H9 (cell line): ENCODE measurements at regions not wholly inside any gene's neighbourhood (a gene's known extent, or its start where the extent isn't known, plus 50 kb on each side); places are given as distances from the start of the nearest gene placed in this dataset.

ENCODE experiments used
- DNase-seq: peaks from one replicate; pipeline ENCODE4 v3.0.0-alpha.2; 2017
- H2AFZ ChIP-seq: one replicate; pipeline ENCODE4 v1.6.1; 2013; ENCODE audit warnings: mild to moderate bottlenecking, low read length, control low read depth, moderate library complexity
- H2AK5ac ChIP-seq: 2 replicates; pipeline ENCODE4 v1.6.1; 2013; ENCODE audit warnings: low read length, control low read depth, mixed read lengths; ENCODE audit not compliant: insufficient read length
- H2BK120ac ChIP-seq: one replicate; pipeline ENCODE4 v1.6.1; 2013; ENCODE audit warnings: low read depth, mild to moderate bottlenecking, low read length, control low read depth, inconsistent platforms; ENCODE audit not compliant: poor library complexity, severe bottlenecking
- H2BK12ac ChIP-seq: 2 replicates; pipeline ENCODE4 v1.6.1; 2013; ENCODE audit warnings: low read length, control low read depth, mixed read lengths, low read depth; ENCODE audit not compliant: insufficient read length
- H2BK15ac ChIP-seq: 2 replicates; pipeline ENCODE4 v1.6.1; 2013; ENCODE audit warnings: low read depth, low read length, control low read depth
- H2BK20ac ChIP-seq: one replicate; pipeline ENCODE4 v1.6.1; 2013; ENCODE audit warnings: low read depth, mild to moderate bottlenecking, low read length, control low read depth, inconsistent platforms; ENCODE audit not compliant: poor library complexity, severe bottlenecking
- H2BK5ac ChIP-seq: 2 replicates; pipeline ENCODE4 v1.6.1; 2013; ENCODE audit warnings: low read length, control low read depth, mixed read lengths; ENCODE audit not compliant: insufficient read length
- H3K14ac ChIP-seq: 2 replicates; pipeline ENCODE4 v1.6.1; 2013; ENCODE audit warnings: low read length, control low read depth; ENCODE audit not compliant: insufficient read depth
- H3K18ac ChIP-seq: 2 replicates; pipeline ENCODE4 v1.6.1; 2013; ENCODE audit warnings: low read depth, mild to moderate bottlenecking, mixed read lengths, low read length, control low read depth; ENCODE audit not compliant: insufficient read length
- H3K23ac ChIP-seq: 2 replicates; pipeline ENCODE4 v1.6.1; 2013; ENCODE audit warnings: low read length, control low read depth, mixed read lengths, low read depth; ENCODE audit not compliant: insufficient read length
- H3K23me2 ChIP-seq: 2 replicates; pipeline ENCODE4 v1.6.1; 2013; ENCODE audit warnings: low read depth, mild to moderate bottlenecking, mixed read lengths, low read length, control low read depth; ENCODE audit not compliant: insufficient read length, poor library complexity, severe bottlenecking
- H3K27ac ChIP-seq: 2 replicates; pipeline ENCODE4 v1.5.1; 2013; ENCODE audit warnings: low read length, control low read depth, mixed read lengths, low read depth; ENCODE audit not compliant: insufficient read length
- H3K27me3 ChIP-seq: 2 replicates; pipeline ENCODE4 v1.6.1; 2013; ENCODE audit warnings: low read length, control low read depth, inconsistent platforms; ENCODE audit not compliant: insufficient read depth
- H3K4ac ChIP-seq: 2 replicates; pipeline ENCODE4 v1.6.1; 2013; ENCODE audit warnings: low read depth, mild to moderate bottlenecking, control low read depth, inconsistent platforms, low read length, moderate library complexity
- H3K4me1 ChIP-seq: 2 replicates; pipeline ENCODE4 v1.6.1; 2013; ENCODE audit warnings: low read length, control low read depth, inconsistent platforms; ENCODE audit not compliant: insufficient read depth
- H3K4me2 ChIP-seq: 2 replicates; pipeline ENCODE4 v1.6.1; 2013; ENCODE audit warnings: low read length, control low read depth, mixed read lengths; ENCODE audit not compliant: insufficient read length, insufficient read depth
- H3K56ac ChIP-seq: 2 replicates; pipeline ENCODE4 v1.6.1; 2013; ENCODE audit warnings: low read depth, mild to moderate bottlenecking, mixed read lengths, low read length, control low read depth; ENCODE audit not compliant: insufficient read length
- H3K79me1 ChIP-seq: 2 replicates; pipeline ENCODE4 v1.6.1; 2013; ENCODE audit warnings: low read depth, mild to moderate bottlenecking, moderate library complexity, low read length, control low read depth, inconsistent platforms; ENCODE audit not compliant: insufficient read depth, poor library complexity, severe bottlenecking
- H3K79me2 ChIP-seq: 2 replicates; pipeline ENCODE4 v1.6.1; 2013; ENCODE audit warnings: low read length, control low read depth, inconsistent platforms; ENCODE audit not compliant: insufficient read depth
- H3K9ac ChIP-seq: 2 replicates; pipeline ENCODE4 v1.6.1; 2013; ENCODE audit warnings: low read length, control low read depth, mixed read lengths; ENCODE audit not compliant: insufficient read length; ENCODE audit errors: extremely low read depth
- H3K9me3 ChIP-seq: one replicate; pipeline ENCODE4 v1.6.1; 2013; ENCODE audit warnings: low read depth, low read length, inconsistent platforms; ENCODE audit not compliant: control insufficient read depth
- H3T11ph ChIP-seq: one replicate; pipeline ENCODE4 v1.6.1; 2013; ENCODE audit warnings: mild to moderate bottlenecking, low read length, control low read depth, inconsistent platforms
- H4K20me1 ChIP-seq: one replicate; pipeline ENCODE4 v1.6.1; 2013; ENCODE audit not compliant: control insufficient read depth, insufficient read length, insufficient read depth
- H4K5ac ChIP-seq: 2 replicates; pipeline ENCODE4 v1.6.1; 2013; ENCODE audit warnings: low read depth, mild to moderate bottlenecking, mixed read lengths, low read length, control low read depth; ENCODE audit not compliant: insufficient read length
- H4K8ac ChIP-seq: replicated peaks from 2 replicates; pipeline ENCODE4 v1.6.1; 2013; ENCODE audit warnings: low read length, control low read depth, mixed read lengths, low read depth; ENCODE audit not compliant: insufficient read length
- H4K91ac ChIP-seq: 2 replicates; pipeline ENCODE4 v1.6.1; 2013; ENCODE audit warnings: low read depth, mild to moderate bottlenecking, moderate library complexity, mixed read lengths, low read length, control low read depth; ENCODE audit not compliant: insufficient read length
- H3K27ac Mint-ChIP-seq, 3 experiments: 2 replicates in 2 of 3; 3 replicates in 1 of 3; pipeline ENCODE4 v1.8.0; 2020 to 2021; ENCODE audit warnings: mixed read lengths in 3 of 3, mild to moderate bottlenecking in 1 of 3, moderate library complexity in 1 of 3
- H3K27me3 Mint-ChIP-seq: 2 replicates; pipeline ENCODE4 v1.8.0; 2021; ENCODE audit warnings: low read depth, mild to moderate bottlenecking, moderate library complexity, mixed read lengths
- H3K36me3 Mint-ChIP-seq, 3 experiments: 2 replicates in 2 of 3; 3 replicates in 1 of 3; pipeline ENCODE4 v1.8.0; 2020 to 2021; ENCODE audit warnings: low read depth in 3 of 3, mixed read lengths in 3 of 3; ENCODE audit not compliant: insufficient read depth in 1 of 3
- H3K4me1 Mint-ChIP-seq, 2 experiments: 2 replicates each; pipeline ENCODE4 v1.8.0; 2020; ENCODE audit warnings: mixed read lengths in 2 of 2
- H3K4me3 Mint-ChIP-seq, 2 experiments: 2 replicates in 1 of 2; 3 replicates in 1 of 2; pipeline ENCODE4 v1.8.0; 2020 to 2021; ENCODE audit warnings: mild to moderate bottlenecking in 2 of 2, mixed read lengths in 2 of 2, moderate library complexity in 1 of 2
- H3K9me3 Mint-ChIP-seq, 2 experiments: 2 replicates in 1 of 2; 3 replicates in 1 of 2; pipeline ENCODE4 v1.8.0; 2020; ENCODE audit warnings: mild to moderate bottlenecking in 2 of 2, mixed read lengths in 2 of 2, moderate library complexity in 1 of 2
- CTCF ChIP-seq: fragments of 200-600 bp; sonication (generic); conservative IDR thresholded peaks from 3 replicates; pipeline ENCODE4 v1.8.0; 2021; ENCODE audit warnings: antibody characterized with exemption, mild to moderate bottlenecking
- WGBS: extraction: QIAGEN DNeasy Blood & Tissue Kit; methylation state at CpG from one replicate; pipeline ENCODE4 v1.1.7; 2013; ENCODE audit warnings: missing lambda C conversion rate, low lambda C conversion rate, mixed read lengths; ENCODE audit not compliant: insufficient read length; ENCODE audit errors: extremely low coverage; 5-methylcytosine and 5-hydroxymethylcytosine counted together

- Histone ChIP-seq H2BK120ac (no peak overlapping the region), H3K79me2 (no peaks in the 10 kb centered on the region), H3K9ac (no peak overlapping the region), H3K18ac (no peak overlapping the region), H3K56ac (no peak overlapping the region), H2AK5ac (no peak overlapping the region), H3K27ac (no peak overlapping the region), H2BK20ac (no peak overlapping the region), H3K23ac (no peak overlapping the region), H3K4ac (no peak overlapping the region), H3K4me2 (no peak overlapping the region), H2BK12ac (no peak overlapping the region), H3T11ph (no peak overlapping the region), H3K4me1 (no peaks in the 10 kb centered on the region), H3K27me3 (no peaks in the 10 kb centered on the region), H4K91ac (no peak overlapping the region), H2BK5ac (no peak overlapping the region), H3K14ac (no peak overlapping the region), H2AFZ (no peak overlapping the region), H3K9me3 (no peaks in the 10 kb centered on the region), H3K23me2 (no peaks in the 10 kb centered on the region), H4K5ac (no peak overlapping the region), H4K20me1 (no peaks in the 10 kb centered on the region), H3K79me1 (no peaks in the 10 kb centered on the region), H2BK15ac (no peak overlapping the region), H4K8ac (no peak overlapping the region)
- no peaks in the 10 kb centered on the region for H3K36me3 Mint-ChIP-seq
- no peak overlapping the region for H3K4me3 Mint-ChIP-seq
- no peak for DNase-seq
- no peaks in the 10 kb centered on the region for H3K4me1 Mint-ChIP-seq
- no peaks in the 10 kb centered on the region; a peak in 1 of 5 replicates for H3K9me3 Mint-ChIP-seq
- no CpG with 5 or more reads among the region's 10 CpGs for WGBS
- H3K27me3 Mint-ChIP-seq = peaks cover 10% of the 10 kb centered on the region
- TF ChIP-seq CTCF = no peak
- no peak overlapping the region; a peak in 1 of 7 replicates for H3K27ac Mint-ChIP-seq
These were observed 203.8 kb downstream of the RPLP1 start for GRCh38 chr15:69656271-69657030.
